H9 (cell line): ENCODE measurements at regions not wholly inside any gene's neighbourhood (a gene's known extent, or its start where the extent isn't known, plus 50 kb on each side); places are given as distances from the start of the nearest gene placed in this dataset.

Experiments
- DNase-seq: peaks from one replicate; pipeline ENCODE4 v3.0.0-alpha.2; 2017
- H2AFZ ChIP-seq: one replicate; pipeline ENCODE4 v1.6.1; 2013; ENCODE audit warnings: mild to moderate bottlenecking, low read length, control low read depth, moderate library complexity
- H2AK5ac ChIP-seq: 2 replicates; pipeline ENCODE4 v1.6.1; 2013; ENCODE audit warnings: low read length, control low read depth, mixed read lengths; ENCODE audit not compliant: insufficient read length
- H2BK120ac ChIP-seq: one replicate; pipeline ENCODE4 v1.6.1; 2013; ENCODE audit warnings: low read depth, mild to moderate bottlenecking, low read length, control low read depth, inconsistent platforms; ENCODE audit not compliant: poor library complexity, severe bottlenecking
- H2BK12ac ChIP-seq: 2 replicates; pipeline ENCODE4 v1.6.1; 2013; ENCODE audit warnings: low read length, control low read depth, mixed read lengths, low read depth; ENCODE audit not compliant: insufficient read length
- H2BK15ac ChIP-seq: 2 replicates; pipeline ENCODE4 v1.6.1; 2013; ENCODE audit warnings: low read depth, low read length, control low read depth
- H2BK20ac ChIP-seq: one replicate; pipeline ENCODE4 v1.6.1; 2013; ENCODE audit warnings: low read depth, mild to moderate bottlenecking, low read length, control low read depth, inconsistent platforms; ENCODE audit not compliant: poor library complexity, severe bottlenecking
- H2BK5ac ChIP-seq: 2 replicates; pipeline ENCODE4 v1.6.1; 2013; ENCODE audit warnings: low read length, control low read depth, mixed read lengths; ENCODE audit not compliant: insufficient read length
- H3K14ac ChIP-seq: 2 replicates; pipeline ENCODE4 v1.6.1; 2013; ENCODE audit warnings: low read length, control low read depth; ENCODE audit not compliant: insufficient read depth
- H3K18ac ChIP-seq: 2 replicates; pipeline ENCODE4 v1.6.1; 2013; ENCODE audit warnings: low read depth, mild to moderate bottlenecking, mixed read lengths, low read length, control low read depth; ENCODE audit not compliant: insufficient read length
- H3K23ac ChIP-seq: 2 replicates; pipeline ENCODE4 v1.6.1; 2013; ENCODE audit warnings: low read length, control low read depth, mixed read lengths, low read depth; ENCODE audit not compliant: insufficient read length
- H3K23me2 ChIP-seq: 2 replicates; pipeline ENCODE4 v1.6.1; 2013; ENCODE audit warnings: low read depth, mild to moderate bottlenecking, mixed read lengths, low read length, control low read depth; ENCODE audit not compliant: insufficient read length, poor library complexity, severe bottlenecking
- H3K27ac ChIP-seq: 2 replicates; pipeline ENCODE4 v1.5.1; 2013; ENCODE audit warnings: low read length, control low read depth, mixed read lengths, low read depth; ENCODE audit not compliant: insufficient read length
- H3K27me3 ChIP-seq: 2 replicates; pipeline ENCODE4 v1.6.1; 2013; ENCODE audit warnings: low read length, control low read depth, inconsistent platforms; ENCODE audit not compliant: insufficient read depth
- H3K4ac ChIP-seq: 2 replicates; pipeline ENCODE4 v1.6.1; 2013; ENCODE audit warnings: low read depth, mild to moderate bottlenecking, control low read depth, inconsistent platforms, low read length, moderate library complexity
- H3K4me1 ChIP-seq: 2 replicates; pipeline ENCODE4 v1.6.1; 2013; ENCODE audit warnings: low read length, control low read depth, inconsistent platforms; ENCODE audit not compliant: insufficient read depth
- H3K4me2 ChIP-seq: 2 replicates; pipeline ENCODE4 v1.6.1; 2013; ENCODE audit warnings: low read length, control low read depth, mixed read lengths; ENCODE audit not compliant: insufficient read length, insufficient read depth
- H3K56ac ChIP-seq: 2 replicates; pipeline ENCODE4 v1.6.1; 2013; ENCODE audit warnings: low read depth, mild to moderate bottlenecking, mixed read lengths, low read length, control low read depth; ENCODE audit not compliant: insufficient read length
- H3K79me1 ChIP-seq: 2 replicates; pipeline ENCODE4 v1.6.1; 2013; ENCODE audit warnings: low read depth, mild to moderate bottlenecking, moderate library complexity, low read length, control low read depth, inconsistent platforms; ENCODE audit not compliant: insufficient read depth, poor library complexity, severe bottlenecking
- H3K79me2 ChIP-seq: 2 replicates; pipeline ENCODE4 v1.6.1; 2013; ENCODE audit warnings: low read length, control low read depth, inconsistent platforms; ENCODE audit not compliant: insufficient read depth
- H3K9ac ChIP-seq: 2 replicates; pipeline ENCODE4 v1.6.1; 2013; ENCODE audit warnings: low read length, control low read depth, mixed read lengths; ENCODE audit not compliant: insufficient read length; ENCODE audit errors: extremely low read depth
- H3K9me3 ChIP-seq: one replicate; pipeline ENCODE4 v1.6.1; 2013; ENCODE audit warnings: low read depth, low read length, inconsistent platforms; ENCODE audit not compliant: control insufficient read depth
- H3T11ph ChIP-seq: one replicate; pipeline ENCODE4 v1.6.1; 2013; ENCODE audit warnings: mild to moderate bottlenecking, low read length, control low read depth, inconsistent platforms
- H4K20me1 ChIP-seq: one replicate; pipeline ENCODE4 v1.6.1; 2013; ENCODE audit not compliant: control insufficient read depth, insufficient read length, insufficient read depth
- H4K5ac ChIP-seq: 2 replicates; pipeline ENCODE4 v1.6.1; 2013; ENCODE audit warnings: low read depth, mild to moderate bottlenecking, mixed read lengths, low read length, control low read depth; ENCODE audit not compliant: insufficient read length
- H4K8ac ChIP-seq: replicated peaks from 2 replicates; pipeline ENCODE4 v1.6.1; 2013; ENCODE audit warnings: low read length, control low read depth, mixed read lengths, low read depth; ENCODE audit not compliant: insufficient read length
- H4K91ac ChIP-seq: 2 replicates; pipeline ENCODE4 v1.6.1; 2013; ENCODE audit warnings: low read depth, mild to moderate bottlenecking, moderate library complexity, mixed read lengths, low read length, control low read depth; ENCODE audit not compliant: insufficient read length
- H3K27ac Mint-ChIP-seq, 3 experiments: 2 replicates in 2 of 3; 3 replicates in 1 of 3; pipeline ENCODE4 v1.8.0; 2020 to 2021; ENCODE audit warnings: mixed read lengths in 3 of 3, mild to moderate bottlenecking in 1 of 3, moderate library complexity in 1 of 3
- H3K27me3 Mint-ChIP-seq: 2 replicates; pipeline ENCODE4 v1.8.0; 2021; ENCODE audit warnings: low read depth, mild to moderate bottlenecking, moderate library complexity, mixed read lengths
- H3K36me3 Mint-ChIP-seq, 3 experiments: 2 replicates in 2 of 3; 3 replicates in 1 of 3; pipeline ENCODE4 v1.8.0; 2020 to 2021; ENCODE audit warnings: low read depth in 3 of 3, mixed read lengths in 3 of 3; ENCODE audit not compliant: insufficient read depth in 1 of 3
- H3K4me1 Mint-ChIP-seq, 2 experiments: 2 replicates each; pipeline ENCODE4 v1.8.0; 2020; ENCODE audit warnings: mixed read lengths in 2 of 2
- H3K4me3 Mint-ChIP-seq, 2 experiments: 2 replicates in 1 of 2; 3 replicates in 1 of 2; pipeline ENCODE4 v1.8.0; 2020 to 2021; ENCODE audit warnings: mild to moderate bottlenecking in 2 of 2, mixed read lengths in 2 of 2, moderate library complexity in 1 of 2
- H3K9me3 Mint-ChIP-seq, 2 experiments: 2 replicates in 1 of 2; 3 replicates in 1 of 2; pipeline ENCODE4 v1.8.0; 2020; ENCODE audit warnings: mild to moderate bottlenecking in 2 of 2, mixed read lengths in 2 of 2, moderate library complexity in 1 of 2
- CTCF ChIP-seq: fragments of 200-600 bp; sonication (generic); conservative IDR thresholded peaks from 3 replicates; pipeline ENCODE4 v1.8.0; 2021; ENCODE audit warnings: antibody characterized with exemption, mild to moderate bottlenecking
- WGBS: extraction: QIAGEN DNeasy Blood & Tissue Kit; methylation state at CpG from one replicate; pipeline ENCODE4 v1.1.7; 2013; ENCODE audit warnings: missing lambda C conversion rate, low lambda C conversion rate, mixed read lengths; ENCODE audit not compliant: insufficient read length; ENCODE audit errors: extremely low coverage; 5-methylcytosine and 5-hydroxymethylcytosine counted together

GRCh38 chr11:109739379-109739778 is 317.4 kb downstream of the C11orf87 start:
- no peak overlapping the region for H4K8ac ChIP-seq
- H3K9me3 Mint-ChIP-seq: no peaks in the 10 kb centered on the region
- H3K23ac ChIP-seq: no peak overlapping the region
- no peak overlapping the region for H3K56ac ChIP-seq
- H2BK15ac ChIP-seq: no peak overlapping the region
- H4K5ac ChIP-seq: no peak overlapping the region
- H3K4me2 ChIP-seq: no peak overlapping the region
- no peak overlapping the region for H3K18ac ChIP-seq
- H2BK12ac ChIP-seq: no peak overlapping the region
- no peaks in the 10 kb centered on the region for H3K23me2 ChIP-seq
- no peak overlapping the region for H3K14ac ChIP-seq
- H2AK5ac ChIP-seq: no peak overlapping the region
- H3K27me3 Mint-ChIP-seq: no peaks in the 10 kb centered on the region; the same call in 1 of the 2 replicates
- H2BK120ac ChIP-seq: no peak overlapping the region
- no peak overlapping the region for H4K91ac ChIP-seq
- H3K4ac ChIP-seq: no peak overlapping the region
- no peak for DNase-seq
- no peaks in the 10 kb centered on the region for H3K27me3 ChIP-seq
- no peak overlapping the region for H2BK20ac ChIP-seq
- no CpG with 5 or more reads among the region's 2 CpGs for WGBS
- H3T11ph ChIP-seq: no peak overlapping the region
- no peaks in the 10 kb centered on the region for H3K9me3 ChIP-seq
- H2BK5ac ChIP-seq: no peak overlapping the region
- no peak for TF ChIP-seq CTCF
- no peaks in the 10 kb centered on the region for H4K20me1 ChIP-seq
- H3K4me3 Mint-ChIP-seq: no peak overlapping the region
- H3K27ac ChIP-seq: no peak overlapping the region
- no peaks in the 10 kb centered on the region for H3K36me3 Mint-ChIP-seq
- H3K79me2 ChIP-seq: no peaks in the 10 kb centered on the region
- no peaks in the 10 kb centered on the region for H3K79me1 ChIP-seq
- H2AFZ ChIP-seq: no peak overlapping the region
- no peak overlapping the region for H3K9ac ChIP-seq
- H3K4me1 Mint-ChIP-seq: no peaks in the 10 kb centered on the region
- H3K27ac Mint-ChIP-seq: 0 out of 7 replicates have a peak overlapping the region, but pooled peaks of 1 of the 3 experiments have one; percentile 53
- no peaks in the 10 kb centered on the region for H3K4me1 ChIP-seq
